H9 (cell line): ENCODE measurements at regions not wholly inside any gene's neighbourhood (a gene's known extent, or its start where the extent isn't known, plus 50 kb on each side); places are given as distances from the start of the nearest gene placed in this dataset.

ENCODE experiments used
- DNase-seq: peaks from one replicate; pipeline ENCODE4 v3.0.0-alpha.2; 2017
- H2AFZ ChIP-seq: one replicate; pipeline ENCODE4 v1.6.1; 2013; ENCODE audit warnings: mild to moderate bottlenecking, low read length, control low read depth, moderate library complexity
- H2AK5ac ChIP-seq: 2 replicates; pipeline ENCODE4 v1.6.1; 2013; ENCODE audit warnings: low read length, control low read depth, mixed read lengths; ENCODE audit not compliant: insufficient read length
- H2BK120ac ChIP-seq: one replicate; pipeline ENCODE4 v1.6.1; 2013; ENCODE audit warnings: low read depth, mild to moderate bottlenecking, low read length, control low read depth, inconsistent platforms; ENCODE audit not compliant: poor library complexity, severe bottlenecking
- H2BK12ac ChIP-seq: 2 replicates; pipeline ENCODE4 v1.6.1; 2013; ENCODE audit warnings: low read length, control low read depth, mixed read lengths, low read depth; ENCODE audit not compliant: insufficient read length
- H2BK15ac ChIP-seq: 2 replicates; pipeline ENCODE4 v1.6.1; 2013; ENCODE audit warnings: low read depth, low read length, control low read depth
- H2BK20ac ChIP-seq: one replicate; pipeline ENCODE4 v1.6.1; 2013; ENCODE audit warnings: low read depth, mild to moderate bottlenecking, low read length, control low read depth, inconsistent platforms; ENCODE audit not compliant: poor library complexity, severe bottlenecking
- H2BK5ac ChIP-seq: 2 replicates; pipeline ENCODE4 v1.6.1; 2013; ENCODE audit warnings: low read length, control low read depth, mixed read lengths; ENCODE audit not compliant: insufficient read length
- H3K14ac ChIP-seq: 2 replicates; pipeline ENCODE4 v1.6.1; 2013; ENCODE audit warnings: low read length, control low read depth; ENCODE audit not compliant: insufficient read depth
- H3K18ac ChIP-seq: 2 replicates; pipeline ENCODE4 v1.6.1; 2013; ENCODE audit warnings: low read depth, mild to moderate bottlenecking, mixed read lengths, low read length, control low read depth; ENCODE audit not compliant: insufficient read length
- H3K23ac ChIP-seq: 2 replicates; pipeline ENCODE4 v1.6.1; 2013; ENCODE audit warnings: low read length, control low read depth, mixed read lengths, low read depth; ENCODE audit not compliant: insufficient read length
- H3K23me2 ChIP-seq: 2 replicates; pipeline ENCODE4 v1.6.1; 2013; ENCODE audit warnings: low read depth, mild to moderate bottlenecking, mixed read lengths, low read length, control low read depth; ENCODE audit not compliant: insufficient read length, poor library complexity, severe bottlenecking
- H3K27ac ChIP-seq: 2 replicates; pipeline ENCODE4 v1.5.1; 2013; ENCODE audit warnings: low read length, control low read depth, mixed read lengths, low read depth; ENCODE audit not compliant: insufficient read length
- H3K27me3 ChIP-seq: 2 replicates; pipeline ENCODE4 v1.6.1; 2013; ENCODE audit warnings: low read length, control low read depth, inconsistent platforms; ENCODE audit not compliant: insufficient read depth
- H3K4ac ChIP-seq: 2 replicates; pipeline ENCODE4 v1.6.1; 2013; ENCODE audit warnings: low read depth, mild to moderate bottlenecking, control low read depth, inconsistent platforms, low read length, moderate library complexity
- H3K4me1 ChIP-seq: 2 replicates; pipeline ENCODE4 v1.6.1; 2013; ENCODE audit warnings: low read length, control low read depth, inconsistent platforms; ENCODE audit not compliant: insufficient read depth
- H3K4me2 ChIP-seq: 2 replicates; pipeline ENCODE4 v1.6.1; 2013; ENCODE audit warnings: low read length, control low read depth, mixed read lengths; ENCODE audit not compliant: insufficient read length, insufficient read depth
- H3K56ac ChIP-seq: 2 replicates; pipeline ENCODE4 v1.6.1; 2013; ENCODE audit warnings: low read depth, mild to moderate bottlenecking, mixed read lengths, low read length, control low read depth; ENCODE audit not compliant: insufficient read length
- H3K79me1 ChIP-seq: 2 replicates; pipeline ENCODE4 v1.6.1; 2013; ENCODE audit warnings: low read depth, mild to moderate bottlenecking, moderate library complexity, low read length, control low read depth, inconsistent platforms; ENCODE audit not compliant: insufficient read depth, poor library complexity, severe bottlenecking
- H3K79me2 ChIP-seq: 2 replicates; pipeline ENCODE4 v1.6.1; 2013; ENCODE audit warnings: low read length, control low read depth, inconsistent platforms; ENCODE audit not compliant: insufficient read depth
- H3K9ac ChIP-seq: 2 replicates; pipeline ENCODE4 v1.6.1; 2013; ENCODE audit warnings: low read length, control low read depth, mixed read lengths; ENCODE audit not compliant: insufficient read length; ENCODE audit errors: extremely low read depth
- H3K9me3 ChIP-seq: one replicate; pipeline ENCODE4 v1.6.1; 2013; ENCODE audit warnings: low read depth, low read length, inconsistent platforms; ENCODE audit not compliant: control insufficient read depth
- H3T11ph ChIP-seq: one replicate; pipeline ENCODE4 v1.6.1; 2013; ENCODE audit warnings: mild to moderate bottlenecking, low read length, control low read depth, inconsistent platforms
- H4K20me1 ChIP-seq: one replicate; pipeline ENCODE4 v1.6.1; 2013; ENCODE audit not compliant: control insufficient read depth, insufficient read length, insufficient read depth
- H4K5ac ChIP-seq: 2 replicates; pipeline ENCODE4 v1.6.1; 2013; ENCODE audit warnings: low read depth, mild to moderate bottlenecking, mixed read lengths, low read length, control low read depth; ENCODE audit not compliant: insufficient read length
- H4K8ac ChIP-seq: replicated peaks from 2 replicates; pipeline ENCODE4 v1.6.1; 2013; ENCODE audit warnings: low read length, control low read depth, mixed read lengths, low read depth; ENCODE audit not compliant: insufficient read length
- H4K91ac ChIP-seq: 2 replicates; pipeline ENCODE4 v1.6.1; 2013; ENCODE audit warnings: low read depth, mild to moderate bottlenecking, moderate library complexity, mixed read lengths, low read length, control low read depth; ENCODE audit not compliant: insufficient read length
- H3K27ac Mint-ChIP-seq, 3 experiments: 2 replicates in 2 of 3; 3 replicates in 1 of 3; pipeline ENCODE4 v1.8.0; 2020 to 2021; ENCODE audit warnings: mixed read lengths in 3 of 3, mild to moderate bottlenecking in 1 of 3, moderate library complexity in 1 of 3
- H3K27me3 Mint-ChIP-seq: 2 replicates; pipeline ENCODE4 v1.8.0; 2021; ENCODE audit warnings: low read depth, mild to moderate bottlenecking, moderate library complexity, mixed read lengths
- H3K36me3 Mint-ChIP-seq, 3 experiments: 2 replicates in 2 of 3; 3 replicates in 1 of 3; pipeline ENCODE4 v1.8.0; 2020 to 2021; ENCODE audit warnings: low read depth in 3 of 3, mixed read lengths in 3 of 3; ENCODE audit not compliant: insufficient read depth in 1 of 3
- H3K4me1 Mint-ChIP-seq, 2 experiments: 2 replicates each; pipeline ENCODE4 v1.8.0; 2020; ENCODE audit warnings: mixed read lengths in 2 of 2
- H3K4me3 Mint-ChIP-seq, 2 experiments: 2 replicates in 1 of 2; 3 replicates in 1 of 2; pipeline ENCODE4 v1.8.0; 2020 to 2021; ENCODE audit warnings: mild to moderate bottlenecking in 2 of 2, mixed read lengths in 2 of 2, moderate library complexity in 1 of 2
- H3K9me3 Mint-ChIP-seq, 2 experiments: 2 replicates in 1 of 2; 3 replicates in 1 of 2; pipeline ENCODE4 v1.8.0; 2020; ENCODE audit warnings: mild to moderate bottlenecking in 2 of 2, mixed read lengths in 2 of 2, moderate library complexity in 1 of 2
- WGBS: extraction: QIAGEN DNeasy Blood & Tissue Kit; methylation state at CpG from one replicate; pipeline ENCODE4 v1.1.7; 2013; ENCODE audit warnings: missing lambda C conversion rate, low lambda C conversion rate, mixed read lengths; ENCODE audit not compliant: insufficient read length; ENCODE audit errors: extremely low coverage; 5-methylcytosine and 5-hydroxymethylcytosine counted together
- TF ChIP-seq, protein P1 (sequence below): fragments of 200-600 bp; sonication (generic); conservative IDR thresholded peaks from 3 replicates; pipeline ENCODE4 v1.8.0; 2021; ENCODE audit warnings: antibody characterized with exemption, mild to moderate bottlenecking

DNA sequence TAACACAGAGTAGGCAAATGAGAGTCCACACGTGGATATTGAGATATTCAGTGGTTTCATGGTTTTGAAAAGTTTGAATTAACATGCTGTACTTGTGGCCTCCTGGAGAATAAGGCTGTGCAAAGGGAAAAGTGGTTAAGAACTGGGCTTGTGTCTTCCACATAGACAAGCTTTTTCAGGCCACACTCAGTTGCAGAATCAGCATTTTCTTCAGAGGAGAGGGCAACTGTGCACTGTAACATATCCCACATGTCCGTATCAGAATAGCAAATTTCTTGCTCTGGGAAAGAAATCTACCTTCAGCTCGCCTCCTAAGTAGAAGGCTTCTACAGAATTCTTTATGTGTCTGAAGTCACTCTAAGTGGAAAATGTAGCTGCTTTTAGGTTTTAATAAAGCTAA lies 84.9 kb downstream of the ZC3H11B start:
- Histone ChIP-seq H4K5ac (no peak overlapping the region), H3K56ac (no peak overlapping the region), H2BK20ac (no peak overlapping the region), H3K27me3 (no peaks in the 10 kb centered on the region), H3K27ac (no peak overlapping the region), H3K4ac (no peak overlapping the region), H2BK15ac (no peak overlapping the region), H3K4me2 (no peak overlapping the region), H2AK5ac (no peak overlapping the region), H3K9ac (no peak overlapping the region), H3K23ac (no peak overlapping the region), H2AFZ (no peak overlapping the region), H2BK120ac (no peak overlapping the region), H3K9me3 (no peaks in the 10 kb centered on the region), H3T11ph (no peak overlapping the region), H3K18ac (no peak overlapping the region), H3K23me2 (no peaks in the 10 kb centered on the region), H2BK5ac (no peak overlapping the region), H2BK12ac (no peak overlapping the region), H3K79me2 (no peaks in the 10 kb centered on the region), H4K91ac (no peak overlapping the region), H3K79me1 (no peaks in the 10 kb centered on the region), H3K4me1 (no peaks in the 10 kb centered on the region), H3K14ac (no peak overlapping the region), H4K8ac (no peak overlapping the region), H4K20me1 (no peaks in the 10 kb centered on the region)
- Mint-ChIP-seq H3K4me3 (no peak overlapping the region), H3K4me1 (peaks cover 12 to 13% of the 10 kb centered on the region in 2 experiments), H3K9me3 (peaks cover 3 to 5% of the 10 kb centered on the region in 2 experiments; a peak in 2 of 5 replicates), H3K27me3 (no peaks in the 10 kb centered on the region), H3K27ac (no peak overlapping the region), H3K36me3 (no peaks in the 10 kb centered on the region; a peak in 1 of 7 replicates)
- TF ChIP-seq, protein P1, sequence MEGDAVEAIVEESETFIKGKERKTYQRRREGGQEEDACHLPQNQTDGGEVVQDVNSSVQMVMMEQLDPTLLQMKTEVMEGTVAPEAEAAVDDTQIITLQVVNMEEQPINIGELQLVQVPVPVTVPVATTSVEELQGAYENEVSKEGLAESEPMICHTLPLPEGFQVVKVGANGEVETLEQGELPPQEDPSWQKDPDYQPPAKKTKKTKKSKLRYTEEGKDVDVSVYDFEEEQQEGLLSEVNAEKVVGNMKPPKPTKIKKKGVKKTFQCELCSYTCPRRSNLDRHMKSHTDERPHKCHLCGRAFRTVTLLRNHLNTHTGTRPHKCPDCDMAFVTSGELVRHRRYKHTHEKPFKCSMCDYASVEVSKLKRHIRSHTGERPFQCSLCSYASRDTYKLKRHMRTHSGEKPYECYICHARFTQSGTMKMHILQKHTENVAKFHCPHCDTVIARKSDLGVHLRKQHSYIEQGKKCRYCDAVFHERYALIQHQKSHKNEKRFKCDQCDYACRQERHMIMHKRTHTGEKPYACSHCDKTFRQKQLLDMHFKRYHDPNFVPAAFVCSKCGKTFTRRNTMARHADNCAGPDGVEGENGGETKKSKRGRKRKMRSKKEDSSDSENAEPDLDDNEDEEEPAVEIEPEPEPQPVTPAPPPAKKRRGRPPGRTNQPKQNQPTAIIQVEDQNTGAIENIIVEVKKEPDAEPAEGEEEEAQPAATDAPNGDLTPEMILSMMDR: no peak
- no peak for DNase-seq
- no CpG with 5 or more reads among the region's 3 CpGs for WGBS
